CD1c-positive myeloid dendritic cell (primary cell): ENCODE measurements at regions not wholly inside any gene's neighbourhood (a gene's known extent, or its start where the extent isn't known, plus 50 kb on each side); places are given as distances from the start of the nearest gene placed in this dataset.

Experiments used
- DNase-seq: peaks from one replicate; pipeline ENCODE4 v3.0.0-alpha.2; 2016; ENCODE audit errors: extremely low spot score

DNA sequence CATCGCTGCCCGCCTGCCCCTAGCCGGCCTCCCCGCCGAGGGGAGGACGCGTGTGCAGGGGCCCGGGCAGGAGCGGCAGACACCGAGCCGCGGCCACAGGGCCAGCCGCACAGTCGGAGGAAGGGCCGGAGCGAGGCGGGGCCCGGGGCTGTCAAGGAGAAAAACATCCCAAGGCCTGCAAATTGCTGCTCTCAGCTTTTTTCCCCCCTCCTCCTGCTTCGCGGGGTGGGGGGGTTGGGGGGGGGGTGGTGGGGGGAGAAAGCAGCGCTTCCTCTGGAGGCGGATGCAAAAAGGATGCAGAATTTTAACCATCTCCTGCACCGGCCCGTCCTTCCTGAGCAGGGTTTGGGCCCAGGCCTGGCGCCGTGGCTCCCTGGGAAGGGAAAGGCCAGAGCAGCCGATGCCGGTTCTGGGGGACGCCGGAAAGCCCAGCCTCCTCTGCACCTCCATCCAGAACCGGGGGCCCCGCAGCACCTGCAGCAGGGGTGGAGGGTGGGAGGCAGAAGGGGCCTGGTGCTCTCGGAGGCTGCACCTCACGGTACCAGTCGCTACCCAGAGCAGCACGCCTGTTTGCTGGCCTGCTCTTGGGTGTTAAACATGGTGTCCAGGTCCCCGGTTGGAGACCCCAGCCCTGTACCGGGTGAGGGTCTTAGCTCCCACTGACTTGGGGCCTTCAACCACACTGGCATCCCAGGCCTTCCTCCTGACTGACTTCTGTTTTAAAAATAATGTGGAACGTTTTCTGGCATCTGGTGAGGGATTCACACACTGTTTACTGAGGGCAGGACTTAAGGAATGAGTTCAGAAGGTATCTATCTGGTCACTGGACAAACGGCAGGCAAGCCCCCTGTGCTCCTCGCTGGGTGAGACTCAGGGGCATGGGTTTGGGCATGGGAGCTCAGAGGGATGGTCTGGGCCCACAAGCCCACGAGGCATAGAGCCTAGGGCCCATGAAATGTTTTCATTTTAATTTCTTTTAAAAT is 77.4 kb upstream of the WNT7B start:
- DNase-seq: peak; percentile 48

- no peak for DNase-seq
These were observed 78.4 kb upstream of the WNT7B start for GRCh38 chr22:46055181-46055875.

GRCh38 chr22:46055911-46056545 is 79.1 kb upstream of the WNT7B start:
- DNase-seq: no peak

- no peak for DNase-seq
These were observed 79.7 kb upstream of the WNT7B start for GRCh38 chr22:46056546-46057245.

GRCh38 chr22:46057246-46058090 is 80.5 kb upstream of the WNT7B start:
- no peak for DNase-seq

- DNase-seq: peak; percentile 75
These were observed 81.1 kb upstream of the WNT7B start for GRCh38 chr22:46058091-46058420.

GRCh38 chr22:46058591-46059519 is 81.9 kb upstream of the WNT7B start:
- no peak for DNase-seq

DNA sequence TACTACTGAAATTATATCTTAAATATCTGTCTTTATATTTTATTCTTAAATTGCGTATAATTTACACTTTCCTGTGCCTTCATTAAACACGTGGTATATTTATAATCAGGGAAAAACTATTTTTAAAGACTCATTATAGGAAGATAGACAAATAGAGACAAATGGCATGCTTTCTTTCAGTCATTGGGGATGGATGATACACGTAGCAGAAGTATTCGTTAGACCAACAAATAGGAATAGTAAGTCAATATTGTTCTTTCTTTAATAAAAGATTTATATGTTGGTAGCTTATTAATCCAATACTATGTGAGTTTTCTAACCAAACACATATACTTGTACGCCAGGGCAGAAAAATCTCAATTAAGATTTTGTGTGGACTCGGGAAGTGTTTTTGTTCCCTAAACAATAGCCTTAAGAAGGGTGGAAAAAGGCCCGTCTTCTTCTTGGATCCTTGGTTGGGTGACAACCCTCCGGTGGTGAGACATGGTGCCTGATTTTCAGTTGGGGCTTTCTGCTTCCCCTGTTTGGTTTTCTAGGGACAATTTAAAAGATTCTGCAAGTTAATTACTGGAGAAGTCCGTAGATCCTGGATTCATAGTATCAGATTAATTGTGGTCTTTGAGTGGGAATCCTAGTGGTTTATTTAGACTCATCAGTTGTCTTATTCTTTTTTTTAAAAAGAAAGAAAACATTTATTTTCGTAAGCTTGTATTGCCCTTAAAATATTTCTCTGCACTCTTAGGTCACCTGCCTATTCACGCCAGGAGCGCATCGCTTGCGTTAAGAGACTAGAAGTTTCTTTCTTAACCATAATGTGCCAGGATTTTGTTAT is 83.5 kb upstream of the WNT7B start:
- no peak for DNase-seq

DNA sequence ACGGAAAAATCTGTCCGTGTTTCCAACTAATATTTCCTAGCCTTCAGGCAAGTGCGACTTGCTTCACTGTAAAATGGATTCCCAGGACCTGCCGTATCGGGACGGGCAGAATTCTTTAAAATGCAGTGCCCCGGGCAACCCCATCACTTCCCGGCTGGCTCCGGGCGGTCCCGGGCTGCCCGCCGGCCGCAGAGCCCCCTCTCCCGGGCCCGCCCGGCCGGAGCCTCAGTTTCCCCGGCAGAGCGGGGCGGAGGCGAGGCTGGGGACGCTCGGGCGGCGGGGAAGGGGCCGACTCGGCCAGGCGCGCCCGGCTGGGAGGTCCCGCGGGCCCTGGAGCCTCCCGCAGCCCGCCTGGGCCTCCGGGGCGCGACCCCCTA is 84.2 kb upstream of the WNT7B start:
- no peak for DNase-seq

DNA sequence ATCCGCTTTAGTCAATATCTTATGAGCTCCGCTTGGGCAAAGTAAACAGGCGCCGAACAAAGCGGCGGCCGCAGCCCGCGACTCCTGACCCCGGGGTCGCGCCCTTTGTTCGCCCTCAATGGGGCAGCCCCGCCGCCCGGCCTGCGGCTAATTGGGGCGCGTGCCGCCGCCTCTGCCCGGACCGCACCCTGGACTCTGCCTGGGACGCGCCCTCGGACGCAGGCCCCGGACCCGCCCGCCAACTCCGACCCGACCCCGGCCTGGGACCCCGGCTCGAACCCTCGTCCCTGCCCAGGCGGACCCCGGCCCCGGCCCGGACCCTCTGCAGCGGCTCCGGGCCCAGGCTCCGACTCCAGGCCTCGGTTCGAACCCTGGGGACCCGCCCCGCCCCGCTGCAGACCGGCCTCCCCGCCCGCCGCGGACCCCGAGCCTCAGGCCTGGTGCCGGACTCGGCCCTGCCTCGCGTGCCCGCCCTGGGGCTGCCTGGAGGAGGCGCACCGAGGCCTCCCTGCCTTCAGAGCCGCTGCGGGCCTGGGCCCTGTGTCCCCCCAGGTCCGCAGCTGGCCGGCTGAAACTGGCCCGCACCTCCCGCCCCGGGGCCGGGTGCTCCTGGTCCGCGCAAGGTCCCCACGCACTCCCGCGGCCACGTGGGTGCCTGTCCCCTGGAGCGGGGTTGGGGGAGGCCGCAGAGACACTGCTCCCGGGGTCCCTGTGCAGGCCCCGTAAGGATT is 84.7 kb upstream of the WNT7B start:
- no peak for DNase-seq

- no peak for DNase-seq
These were observed 85.3 kb upstream of the WNT7B start for GRCh38 chr22:46062232-46062615.

DNA sequence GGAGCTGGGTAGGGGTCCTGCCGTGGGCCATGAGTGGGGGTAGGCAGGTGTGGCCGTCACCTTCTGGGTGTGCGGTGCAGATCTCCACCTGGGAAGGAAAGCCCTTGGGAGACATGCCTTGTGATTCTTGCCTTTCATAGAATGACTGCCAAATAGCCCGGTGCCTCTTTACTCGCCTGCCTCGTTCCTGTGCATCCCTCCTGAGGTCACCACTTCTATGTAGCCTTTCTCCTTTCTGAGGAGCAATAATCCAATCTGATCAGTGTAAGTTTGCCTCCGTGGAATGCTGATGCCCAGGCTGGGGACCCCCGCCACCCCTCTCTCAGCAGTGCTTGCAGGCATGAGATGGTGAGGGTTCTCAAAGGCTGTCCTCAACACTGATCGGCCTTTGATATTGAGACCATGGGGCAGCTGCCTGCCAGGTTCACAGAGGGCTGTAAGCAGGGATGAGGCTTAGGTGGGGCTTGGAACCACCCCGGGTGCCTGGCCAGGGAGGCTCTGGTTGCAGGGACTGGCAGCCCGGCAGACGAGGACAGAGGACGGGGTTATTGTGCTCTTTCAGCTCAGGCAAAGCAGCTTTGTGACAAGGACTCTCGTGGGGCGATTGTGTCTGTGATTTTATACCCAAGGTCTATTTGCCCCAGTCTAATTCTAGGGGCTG is 86.1 kb upstream of the WNT7B start:
- DNase-seq: no peak

DNA sequence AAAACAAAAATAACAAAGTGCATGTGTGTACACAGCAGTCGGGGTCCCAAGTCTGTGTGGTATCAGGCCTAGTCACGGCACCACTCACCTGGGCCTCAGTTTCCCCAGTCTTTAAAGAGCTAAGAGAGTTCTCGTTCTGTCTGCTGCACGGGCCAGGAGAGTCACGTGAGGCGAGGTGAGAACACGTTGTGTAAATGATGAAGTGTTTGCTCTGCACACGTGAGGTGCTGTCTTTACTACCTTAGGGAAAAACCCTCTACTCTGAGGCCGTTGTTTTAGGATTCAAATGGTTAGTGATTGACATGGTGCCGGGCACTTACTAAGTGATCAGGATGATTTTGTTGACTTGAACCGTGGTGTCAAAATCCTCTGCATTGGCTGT is 86.5 kb upstream of the PPARA start:
- DNase-seq: no peak

GRCh38 chr22:46064228-46064965 is 85.9 kb upstream of the PPARA start:
- no peak for DNase-seq

GRCh38 chr22:46064966-46065666 is 85.2 kb upstream of the PPARA start:
- DNase-seq: no peak

- no peak for DNase-seq
These were observed 84.5 kb upstream of the PPARA start for GRCh38 chr22:46065691-46066454.
